ENCODE measurements at regions not wholly inside any gene's neighbourhood (a gene's known extent, or its start where the extent isn't known, plus 50 kb on each side); places are given as distances from the start of the nearest gene placed in this dataset.

DNA sequence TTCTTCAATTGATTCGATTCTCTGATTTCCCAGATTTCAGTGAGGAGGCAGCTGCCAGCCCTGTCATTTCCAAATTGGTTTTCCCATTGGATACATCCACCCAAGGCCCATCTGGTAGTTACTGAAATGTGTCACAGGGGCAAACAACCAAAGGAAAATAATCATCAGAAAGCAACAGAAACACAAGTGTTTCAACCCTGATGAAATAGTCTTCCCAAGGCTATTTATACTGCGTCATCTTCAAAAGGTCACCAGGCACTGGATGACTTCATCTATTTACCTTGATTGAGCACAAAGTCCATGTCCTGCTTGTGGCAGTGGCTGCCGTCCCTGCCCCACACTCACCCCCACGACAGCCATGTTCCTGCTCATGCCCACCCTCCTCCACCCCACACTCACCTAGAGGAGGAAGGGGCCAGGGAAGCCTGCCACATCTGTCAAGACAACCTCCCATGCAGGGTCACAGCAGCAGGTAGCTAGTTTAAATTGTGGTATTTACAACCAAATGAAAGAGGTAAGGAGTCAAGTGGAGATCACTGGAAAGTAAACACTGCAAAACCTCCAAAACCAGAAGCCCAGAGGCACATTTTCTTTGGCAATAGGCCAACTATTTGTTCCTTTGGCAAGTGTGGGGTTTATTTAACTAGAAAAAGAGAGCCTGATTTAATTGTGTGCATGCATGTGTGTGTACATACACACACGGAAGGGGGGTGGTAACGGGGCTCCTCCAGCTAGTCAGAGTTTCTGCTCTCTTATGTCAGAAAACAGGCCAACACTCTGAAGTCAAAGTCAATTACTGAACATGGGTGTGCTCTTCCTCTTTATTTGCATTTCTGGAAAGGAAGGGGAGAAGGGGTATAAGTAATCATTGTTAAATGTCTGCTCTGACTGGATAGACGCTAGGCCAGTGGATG is 49.5 kb upstream of the RAB4A start:
- no peaks in the 10 kb centered on the region for H3K79me2 ChIP-seq (ENCODE audit: low read length)
- H2AFZ ChIP-seq (ENCODE audit: low read depth, low read length) = no peak overlapping the region
- H3K9ac ChIP-seq (ENCODE audit: low read length) = no peak overlapping the region
- no peaks in the 10 kb centered on the region for H3K36me3 ChIP-seq (replicated peaks; ENCODE audit: low read depth, low read length)
- no peak overlapping the region for H3K27ac ChIP-seq (ENCODE audit: low read length)
- peaks cover 7% of the 10 kb centered on the region for H3K4me1 ChIP-seq (ENCODE audit: low read length)
- H3K9me3 ChIP-seq (ENCODE audit: insufficient read depth, low read length) = no peaks in the 10 kb centered on the region
- no peaks in the 10 kb centered on the region for H4K20me1 ChIP-seq (ENCODE audit: insufficient read depth, low read length)
- no peak overlapping the region for H3K4me2 ChIP-seq (ENCODE audit: low read length)
- TF ChIP-seq, protein P1, sequence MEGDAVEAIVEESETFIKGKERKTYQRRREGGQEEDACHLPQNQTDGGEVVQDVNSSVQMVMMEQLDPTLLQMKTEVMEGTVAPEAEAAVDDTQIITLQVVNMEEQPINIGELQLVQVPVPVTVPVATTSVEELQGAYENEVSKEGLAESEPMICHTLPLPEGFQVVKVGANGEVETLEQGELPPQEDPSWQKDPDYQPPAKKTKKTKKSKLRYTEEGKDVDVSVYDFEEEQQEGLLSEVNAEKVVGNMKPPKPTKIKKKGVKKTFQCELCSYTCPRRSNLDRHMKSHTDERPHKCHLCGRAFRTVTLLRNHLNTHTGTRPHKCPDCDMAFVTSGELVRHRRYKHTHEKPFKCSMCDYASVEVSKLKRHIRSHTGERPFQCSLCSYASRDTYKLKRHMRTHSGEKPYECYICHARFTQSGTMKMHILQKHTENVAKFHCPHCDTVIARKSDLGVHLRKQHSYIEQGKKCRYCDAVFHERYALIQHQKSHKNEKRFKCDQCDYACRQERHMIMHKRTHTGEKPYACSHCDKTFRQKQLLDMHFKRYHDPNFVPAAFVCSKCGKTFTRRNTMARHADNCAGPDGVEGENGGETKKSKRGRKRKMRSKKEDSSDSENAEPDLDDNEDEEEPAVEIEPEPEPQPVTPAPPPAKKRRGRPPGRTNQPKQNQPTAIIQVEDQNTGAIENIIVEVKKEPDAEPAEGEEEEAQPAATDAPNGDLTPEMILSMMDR (IDR thresholded peaks at IDR 0.05; ENCODE audit: low read depth, low read length) = no peak
- TF ChIP-seq EZH2phosphoT487 (IDR thresholded peaks at IDR 0.05; ENCODE audit: low read depth) = no peak
- H3K4me3 ChIP-seq (ENCODE audit: low read length) = no peak overlapping the region
- peaks cover 14% of the 10 kb centered on the region for H3K27me3 ChIP-seq (ENCODE audit: low read depth, low read length)

All from OCI-LY3 (cell line).